NCI-H2081 (cell line): ENCODE measurements at regions not wholly inside any gene's neighbourhood (a gene's known extent, or its start where the extent isn't known, plus 50 kb on each side); places are given as distances from the start of the nearest gene placed in this dataset.
A peak's percentile ranks its signal among the peaks of the same experiment; 100 is the strongest.

ENCODE experiments used
- DNase-seq, 2 experiments: peaks; one replicate each; lab custom pipeline; 2025; lab: John Stamatoyannopoulos, UW

GRCh38 chr5:31137676-31138075, 55.8 kb upstream of the CDH6 start:
- DNase-seq, result no peak

GRCh38 chr5:31135542-31135941, 57.9 kb upstream of the CDH6 start:
- DNase-seq, result no peak

- no peak for DNase-seq
Observed at GRCh38 chr5:31133488-31133887, 60.0 kb upstream of the CDH6 start.

GRCh38 chr5:31131381-31131891, 62.0 kb upstream of the CDH6 start:
- DNase-seq, result no peak

DNA sequence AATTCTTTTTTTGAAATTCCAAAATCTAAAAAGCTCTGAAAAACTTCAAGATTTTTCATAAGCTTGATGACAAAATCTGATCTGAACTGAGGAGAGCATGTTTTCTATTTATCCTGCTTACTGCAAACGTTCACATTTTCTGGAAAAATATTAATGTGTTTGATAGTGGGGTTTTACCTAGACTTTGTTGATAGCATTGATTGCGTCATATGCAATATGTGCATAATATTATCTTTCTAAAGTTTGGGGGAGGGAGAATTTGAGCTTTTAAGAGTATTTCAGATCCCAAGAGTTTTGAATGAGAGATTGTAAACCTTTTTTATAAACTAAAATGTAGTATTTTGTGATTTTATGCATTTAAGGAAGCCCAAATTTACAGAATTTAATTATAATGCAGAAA, 62.8 kb upstream of the CDH6 start:
- DNase-seq, result no peak

- DNase-seq, result no peak
Observed at GRCh38 chr5:31124651-31125305, 68.7 kb upstream of the CDH6 start.

DNA sequence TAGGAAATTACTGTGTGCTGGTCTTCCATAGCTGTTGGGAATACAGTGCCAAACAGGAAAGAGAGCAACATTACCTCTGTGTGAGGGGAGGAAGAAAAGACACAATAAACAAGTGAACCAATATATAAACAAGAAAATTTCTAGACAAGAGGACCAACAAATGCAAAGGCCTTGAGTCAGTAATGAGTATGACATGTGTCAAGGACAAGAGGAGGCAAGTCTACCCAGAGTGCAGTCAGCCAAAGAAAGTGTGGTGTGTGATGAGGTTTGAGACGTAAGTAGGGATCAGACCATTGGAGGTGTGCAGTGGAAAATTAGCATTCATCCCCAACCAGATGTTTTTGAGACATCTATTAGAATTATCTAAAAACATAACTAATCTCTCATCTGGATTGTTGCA, 69.5 kb upstream of the CDH6 start:
- no peak for DNase-seq

- DNase-seq, result no peak
Observed at GRCh38 chr5:31122998-31123951, 70.2 kb upstream of the CDH6 start.

DNA sequence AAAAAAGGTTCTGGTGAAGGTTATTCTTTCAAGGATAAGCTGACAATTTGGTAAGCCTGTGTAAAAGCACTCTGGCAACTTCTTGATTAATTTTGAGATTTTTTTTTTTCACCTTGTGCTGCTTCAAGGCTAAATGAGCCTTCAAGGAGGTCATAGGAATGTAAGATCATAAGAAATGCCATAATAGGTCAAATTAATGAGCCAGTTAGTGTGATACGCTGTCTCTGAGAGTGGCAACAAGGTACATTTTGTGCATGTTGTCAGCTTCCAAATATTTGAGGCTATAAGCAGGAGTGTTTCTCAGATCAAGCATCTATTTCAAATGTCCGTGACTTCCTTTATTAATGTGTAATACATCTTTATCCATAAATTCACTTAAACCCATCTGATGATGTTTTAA, 72.3 kb upstream of the CDH6 start:
- DNase-seq, result no peak

DNA sequence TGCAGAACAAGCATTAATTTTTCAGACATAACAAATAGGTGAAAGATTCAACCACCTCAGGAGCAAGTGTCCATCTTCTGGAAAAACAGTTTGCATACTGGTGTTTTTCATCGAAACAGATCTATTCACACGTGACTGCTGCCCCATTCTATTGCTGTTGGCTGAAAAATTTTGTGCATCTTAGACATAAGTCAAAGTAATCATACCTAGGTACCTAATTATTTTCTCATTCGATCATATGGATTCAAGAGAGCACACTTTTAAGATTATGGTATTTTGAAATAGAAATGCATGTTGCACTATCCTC, 72.9 kb upstream of the CDH6 start:
- no peak for DNase-seq

GRCh38 chr5:31119938-31120641, 73.4 kb upstream of the CDH6 start:
- DNase-seq, result peak in 1 of 2 experiments; percentile 25

GRCh38 chr5:31116466-31117031, 76.9 kb upstream of the CDH6 start:
- DNase-seq, result no peak

GRCh38 chr5:31114817-31115216, 78.7 kb upstream of the CDH6 start:
- DNase-seq, result no peak

- no peak for DNase-seq
Observed at GRCh38 chr5:31113666-31114350, 79.7 kb upstream of the CDH6 start.

- no peak for DNase-seq
Observed at GRCh38 chr5:31113101-31113500, 80.4 kb upstream of the CDH6 start.

GRCh38 chr5:31107091-31107518, 86.4 kb upstream of the CDH6 start:
- peak; percentile 68 to 93 for DNase-seq

DNA sequence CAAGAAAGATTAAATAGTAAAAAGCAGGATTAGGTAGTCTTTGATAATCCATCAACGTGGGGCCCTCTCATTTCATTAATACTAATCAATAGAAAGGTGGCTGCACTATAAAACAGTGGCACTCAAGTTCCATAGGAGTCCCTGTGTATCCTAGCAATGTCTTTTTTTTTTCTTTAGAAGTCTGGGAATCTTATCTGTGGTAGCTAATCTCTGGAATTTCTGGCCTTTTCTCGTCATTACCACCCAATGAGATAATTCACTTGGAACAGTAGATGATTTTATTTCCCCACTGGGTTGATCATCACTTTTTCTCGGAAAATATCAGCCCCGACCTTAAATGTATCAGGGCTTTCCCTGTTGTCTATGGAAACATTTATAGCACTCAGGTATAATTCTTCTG, 86.8 kb upstream of the CDH6 start:
- DNase-seq, result no peak

DNA sequence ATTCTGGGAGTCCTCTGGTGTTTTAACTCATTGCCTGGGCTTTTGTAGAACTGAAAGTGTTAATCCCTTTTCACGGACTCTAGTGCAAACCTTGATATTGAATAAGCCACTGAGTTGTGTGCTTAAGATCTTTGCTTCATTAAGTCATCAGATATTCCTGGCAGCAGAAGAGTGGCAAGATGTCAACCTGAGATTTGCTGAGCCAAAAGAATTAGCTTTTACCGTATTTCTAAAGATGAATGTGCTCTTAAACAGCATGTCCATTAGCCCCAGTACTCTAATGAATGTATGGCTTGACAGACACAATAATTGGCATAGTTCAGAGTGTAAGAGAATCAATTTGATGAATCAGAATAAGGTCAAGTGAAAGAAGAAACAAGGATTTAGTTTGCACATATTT, 87.2 kb upstream of the CDH6 start:
- DNase-seq, result peak in 1 of 2 experiments; percentile 51

GRCh38 chr5:31104775-31105174, 88.7 kb upstream of the CDH6 start:
- DNase-seq, result no peak

- no peak for DNase-seq
Observed at GRCh38 chr5:31100781-31101310, 92.6 kb upstream of the CDH6 start.

GRCh38 chr5:31100047-31100575, 93.4 kb upstream of the CDH6 start:
- DNase-seq, result no peak
